Stimulated activated CD4-positive, alpha-beta T cell treated with anti-CD3 and anti-CD28 coated beads, Interleukin-2, amount 100 ng/mL, for 4 hours (primary cell): ENCODE measurements at regions not wholly inside any gene's neighbourhood (a gene's known extent, or its start where the extent isn't known, plus 50 kb on each side); places are given as distances from the start of the nearest gene placed in this dataset.

Experiments
- DNase-seq: peaks from one replicate; pipeline ENCODE4 v3.0.0-alpha.2; 2020; ENCODE audit warnings: low read depth

GRCh38 chr14:81669308-81669707 lies 135.7 kb upstream of the SEL1L start:
- no peak for DNase-seq

- no peak for DNase-seq
Observed at GRCh38 chr14:81673930-81674329, 140.3 kb upstream of the SEL1L start.

DNA sequence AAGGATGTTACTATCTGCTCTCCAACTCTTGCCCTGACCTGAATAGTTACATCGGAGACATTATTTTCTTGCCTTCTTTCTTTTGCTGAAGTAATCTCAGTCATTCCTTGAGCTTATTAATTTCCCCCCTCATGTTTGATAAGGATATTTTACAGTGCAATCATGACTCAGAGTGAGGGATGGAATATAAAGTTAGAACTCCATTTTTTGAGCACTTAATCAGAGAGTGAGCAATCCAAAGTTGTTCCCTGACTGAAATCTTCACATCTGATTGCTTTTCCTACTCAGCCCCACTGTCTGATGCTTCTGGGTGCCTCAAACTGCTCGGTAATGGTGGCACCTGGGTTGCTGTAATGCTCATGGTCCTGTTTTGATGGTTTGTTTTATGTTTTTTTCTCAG lies 142.7 kb upstream of the SEL1L start:
- no peak for DNase-seq

DNA sequence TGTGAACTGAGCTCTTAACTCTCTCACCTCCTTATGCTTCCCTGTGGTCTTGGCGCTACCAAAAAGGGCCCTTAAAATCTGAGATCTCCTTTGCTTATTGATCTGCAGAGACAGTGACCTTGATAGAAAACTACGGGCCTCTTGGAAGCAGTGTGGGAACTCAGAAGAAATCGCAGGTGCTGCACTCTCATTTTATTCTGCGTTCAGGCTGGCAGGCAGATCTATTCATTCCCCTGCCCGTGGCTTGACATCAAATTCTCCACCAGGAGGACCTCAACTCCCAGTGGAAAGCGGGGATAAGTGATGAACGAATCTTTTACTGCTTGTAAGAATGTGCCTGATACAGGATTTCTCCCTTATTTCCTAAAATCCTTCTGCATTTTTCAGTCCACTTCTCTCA lies 143.2 kb upstream of the SEL1L start:
- no peak for DNase-seq

DNA sequence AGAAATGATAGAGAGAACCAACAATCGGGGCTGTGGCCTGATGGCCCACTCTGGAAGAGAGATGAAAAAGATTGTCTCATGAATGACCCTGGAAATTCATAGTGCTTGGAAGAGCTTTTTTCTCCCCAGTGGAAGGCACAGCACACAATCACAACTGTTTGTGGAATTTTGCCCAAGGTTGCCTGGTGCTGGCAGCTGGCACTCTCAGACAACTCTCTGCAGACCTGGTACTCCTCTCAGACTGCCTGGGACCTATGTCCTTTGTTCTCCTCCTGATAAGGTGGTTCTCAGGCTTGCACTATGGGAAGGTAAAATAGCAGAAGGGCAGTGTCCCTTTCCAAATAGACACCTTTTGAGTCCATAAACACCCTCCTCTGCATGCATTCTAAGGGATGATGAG lies 144.1 kb upstream of the SEL1L start:
- DNase-seq, result no peak

DNA sequence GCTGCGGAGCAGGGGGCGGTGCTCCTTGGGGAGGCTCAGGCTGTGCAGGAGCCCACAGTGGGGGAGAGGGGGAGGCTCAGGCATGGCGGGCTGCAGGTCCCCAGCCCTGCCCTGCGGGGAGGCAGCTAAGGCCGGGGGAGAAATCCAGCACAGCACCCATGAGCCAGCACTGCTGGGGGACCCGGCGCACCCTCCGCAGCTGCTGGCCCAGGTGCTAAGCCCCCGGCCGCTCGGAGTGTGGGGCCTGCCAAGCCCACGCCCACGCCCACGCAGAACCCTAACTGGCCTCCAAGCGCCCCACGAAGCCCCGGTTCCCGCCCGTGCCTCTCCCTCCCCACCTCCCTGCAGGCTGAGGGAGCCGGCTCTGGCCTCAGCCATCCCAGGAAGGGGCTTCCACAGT lies 145.6 kb upstream of the SEL1L start:
- no peak for DNase-seq

DNA sequence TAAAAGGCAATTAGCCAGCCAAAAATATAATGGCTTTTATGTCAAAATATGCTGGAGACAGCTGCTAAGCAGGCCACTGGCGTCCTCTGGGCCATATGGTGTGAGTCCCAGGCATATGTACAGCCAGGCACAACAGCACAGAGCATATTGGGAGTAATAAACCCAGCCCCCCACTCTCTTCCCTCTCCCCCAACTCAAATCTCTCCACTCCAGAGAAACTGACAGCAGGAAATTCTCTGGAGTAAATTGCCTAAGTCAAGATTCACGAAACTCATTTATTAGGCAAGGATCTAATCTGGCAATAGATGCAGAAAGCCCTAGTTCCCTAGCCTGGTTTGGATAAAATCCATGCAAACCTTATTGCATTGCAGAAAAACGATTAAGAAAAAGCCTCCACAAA lies 147.9 kb upstream of the SEL1L start:
- DNase-seq, result no peak

GRCh38 chr14:81682134-81682533 lies 148.5 kb upstream of the SEL1L start:
- no peak for DNase-seq

DNA sequence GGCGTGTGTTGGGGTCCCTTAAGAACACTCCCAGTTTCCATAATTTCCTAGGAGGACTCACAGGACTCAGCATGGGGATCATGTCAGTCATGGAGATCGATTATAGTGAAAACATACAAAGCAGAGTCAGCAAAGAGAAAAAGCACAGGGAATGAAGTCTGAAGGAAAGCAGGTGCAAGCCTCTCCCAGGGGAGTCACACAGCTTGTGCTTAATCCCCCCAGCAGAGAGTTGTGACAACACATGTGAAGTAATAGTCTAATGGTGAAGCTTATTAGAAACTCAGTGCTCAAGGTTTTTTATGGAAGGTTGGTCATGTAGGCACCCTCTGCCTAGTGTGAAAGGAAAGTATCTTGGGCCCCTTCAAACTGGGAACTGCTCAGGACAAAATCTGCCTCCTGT lies 149.0 kb upstream of the SEL1L start:
- no peak for DNase-seq

DNA sequence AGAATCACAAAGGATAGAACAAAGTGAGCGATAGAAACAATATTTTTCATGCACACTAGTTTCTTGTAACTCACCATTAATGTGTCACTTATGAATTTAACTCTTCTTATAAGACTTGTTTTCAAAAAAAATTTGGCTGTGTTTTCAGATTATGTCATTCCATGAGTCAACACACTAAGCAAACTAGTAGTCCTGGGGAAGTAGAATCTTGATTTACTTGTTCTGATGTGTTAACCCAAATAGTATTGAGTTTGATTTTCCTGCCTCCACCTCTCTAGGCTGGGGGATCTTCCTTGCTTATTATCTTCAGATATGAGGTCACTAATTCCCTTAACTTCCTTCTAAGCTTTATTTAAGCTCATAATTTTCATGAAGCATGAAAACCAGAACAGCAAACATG lies 151.0 kb upstream of the SEL1L start:
- DNase-seq, result no peak

- DNase-seq, result no peak
Observed at GRCh38 chr14:81686512-81686911, 152.9 kb upstream of the SEL1L start.

DNA sequence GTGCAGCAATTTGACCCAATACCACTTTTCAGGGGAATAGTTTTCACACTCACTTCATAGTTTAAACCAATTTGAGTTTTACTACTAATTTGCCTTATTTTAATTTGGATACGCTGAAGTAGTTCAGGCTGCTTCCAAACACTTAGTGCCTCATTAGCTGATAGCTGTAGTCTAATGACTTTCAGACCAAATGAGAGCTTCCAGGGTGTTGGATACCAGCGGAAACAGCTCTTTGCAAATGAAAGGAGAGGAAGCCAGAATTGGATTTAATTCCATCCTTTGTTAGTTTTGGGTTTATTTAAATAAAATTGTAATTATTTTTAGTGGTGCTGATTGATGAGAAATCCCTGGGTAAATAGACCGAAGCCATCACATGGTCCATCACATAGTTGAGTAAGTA lies 158.3 kb upstream of the SEL1L start:
- no peak for DNase-seq

DNA sequence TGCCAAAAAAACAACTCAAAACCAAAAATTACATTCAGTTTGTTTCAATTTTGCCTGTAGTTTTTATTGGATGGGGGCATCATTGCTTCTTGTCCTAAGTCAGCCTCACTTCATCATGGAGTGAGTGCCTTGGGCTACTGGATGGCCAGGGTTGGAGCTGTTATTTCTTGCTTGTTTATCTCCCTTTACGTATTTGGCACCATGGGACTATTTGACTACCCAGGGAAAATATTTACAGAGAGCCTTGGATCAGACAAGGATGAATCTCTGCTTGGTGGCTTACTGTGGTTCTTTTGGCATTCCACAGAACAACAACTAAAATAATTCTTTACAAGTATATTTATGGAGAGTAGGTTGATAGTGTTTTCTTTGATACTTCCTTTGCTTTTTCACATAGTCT lies 160.8 kb upstream of the SEL1L start:
- no peak for DNase-seq

DNA sequence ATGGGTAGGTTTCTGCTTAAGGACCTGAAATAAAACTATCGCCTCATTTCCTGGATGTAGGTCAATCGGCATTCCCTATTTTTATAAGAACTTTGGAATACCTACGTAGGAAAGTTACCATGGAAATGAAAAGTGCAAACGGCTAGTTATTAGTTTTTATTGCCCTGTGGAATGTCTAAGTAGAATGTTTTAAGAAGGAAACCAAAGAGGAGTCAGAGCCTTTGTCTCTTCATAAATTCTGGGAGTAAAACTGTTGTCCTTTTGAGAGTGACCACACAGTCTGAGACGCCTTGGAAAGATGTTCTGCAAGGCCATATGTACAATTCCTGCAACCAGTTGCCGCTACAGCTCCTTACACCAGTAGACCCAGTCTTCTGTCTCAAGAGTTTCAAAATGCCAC lies 176.0 kb upstream of the SEL1L start:
- DNase-seq, result no peak

DNA sequence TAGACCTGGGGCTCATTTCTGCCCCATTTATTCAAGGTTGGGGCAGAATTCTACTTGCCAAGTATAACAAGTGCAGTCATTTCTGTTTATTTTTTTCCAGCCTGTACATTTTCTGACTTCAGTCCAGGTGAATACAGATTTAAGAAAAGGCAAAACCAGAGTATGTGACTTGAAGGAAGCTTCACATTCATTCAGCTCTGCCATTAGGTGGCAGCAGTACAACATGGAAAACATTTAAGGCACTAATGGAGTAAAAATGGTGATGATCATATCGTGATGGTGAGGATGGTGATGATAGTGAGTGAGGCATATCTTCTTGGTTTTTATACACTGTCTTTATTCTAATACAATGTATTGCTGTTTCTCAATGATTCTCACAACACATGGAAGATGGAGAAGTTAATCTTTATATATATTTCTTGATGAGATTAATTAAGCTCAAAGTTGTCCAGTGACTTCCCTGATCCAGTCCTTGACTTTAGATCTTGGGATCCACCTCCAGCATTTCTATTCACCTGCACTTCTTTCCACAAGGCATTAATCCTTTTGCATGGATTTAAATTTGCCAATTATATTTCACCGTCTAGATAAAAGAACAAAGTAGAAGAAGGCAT lies 176.7 kb upstream of the SEL1L start:
- DNase-seq, result no peak

- no peak for DNase-seq
Observed at GRCh38 chr14:81715731-81716130, 182.1 kb upstream of the SEL1L start.

- no peak for DNase-seq
Observed at GRCh38 chr14:81716953-81717352, 183.3 kb upstream of the SEL1L start.

- DNase-seq, result no peak
Observed at GRCh38 chr14:81723956-81724355, 190.3 kb upstream of the SEL1L start.

DNA sequence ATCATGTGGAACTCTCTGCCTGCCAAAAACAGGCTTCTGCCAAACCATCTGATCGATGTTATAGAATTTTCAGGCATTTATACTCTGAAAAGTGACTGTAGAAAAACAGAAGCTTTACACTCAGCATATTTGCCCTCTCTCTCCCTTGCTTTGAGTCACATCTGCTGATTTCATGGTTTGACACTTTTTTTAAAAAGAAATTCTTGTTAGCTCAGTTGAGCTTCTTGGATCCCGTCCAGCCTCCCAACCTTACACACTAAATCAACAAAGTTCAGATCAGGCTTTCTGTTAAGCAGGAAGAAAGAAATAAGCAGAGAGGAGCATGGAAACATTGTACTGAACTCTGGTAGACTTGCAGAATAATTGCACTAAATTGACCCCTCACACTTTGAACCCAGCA lies 193.6 kb upstream of the SEL1L start:
- no peak for DNase-seq

DNA sequence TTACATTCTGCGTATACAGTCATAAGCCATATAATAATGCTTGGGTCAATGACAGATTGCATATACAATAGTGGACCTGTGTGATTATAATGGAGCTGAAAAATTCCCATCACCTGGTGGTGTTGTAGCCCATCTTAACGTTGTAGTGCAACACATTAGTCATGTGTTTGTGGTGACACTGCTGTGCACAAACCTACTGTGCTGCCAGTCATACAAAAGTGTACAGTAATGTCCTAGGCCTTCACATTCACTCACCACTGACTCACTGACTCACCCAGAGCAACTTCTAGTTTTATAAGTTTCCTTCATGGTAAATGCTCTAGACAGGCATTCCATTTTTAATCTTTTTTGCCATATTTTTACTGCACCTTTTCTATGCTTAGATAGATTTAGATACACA lies 194.8 kb upstream of the SEL1L start:
- no peak for DNase-seq

GRCh38 chr14:81729622-81730021 lies 196.0 kb upstream of the SEL1L start:
- no peak for DNase-seq

- DNase-seq, result no peak
Observed at GRCh38 chr14:81737938-81738337, 204.3 kb upstream of the SEL1L start.

DNA sequence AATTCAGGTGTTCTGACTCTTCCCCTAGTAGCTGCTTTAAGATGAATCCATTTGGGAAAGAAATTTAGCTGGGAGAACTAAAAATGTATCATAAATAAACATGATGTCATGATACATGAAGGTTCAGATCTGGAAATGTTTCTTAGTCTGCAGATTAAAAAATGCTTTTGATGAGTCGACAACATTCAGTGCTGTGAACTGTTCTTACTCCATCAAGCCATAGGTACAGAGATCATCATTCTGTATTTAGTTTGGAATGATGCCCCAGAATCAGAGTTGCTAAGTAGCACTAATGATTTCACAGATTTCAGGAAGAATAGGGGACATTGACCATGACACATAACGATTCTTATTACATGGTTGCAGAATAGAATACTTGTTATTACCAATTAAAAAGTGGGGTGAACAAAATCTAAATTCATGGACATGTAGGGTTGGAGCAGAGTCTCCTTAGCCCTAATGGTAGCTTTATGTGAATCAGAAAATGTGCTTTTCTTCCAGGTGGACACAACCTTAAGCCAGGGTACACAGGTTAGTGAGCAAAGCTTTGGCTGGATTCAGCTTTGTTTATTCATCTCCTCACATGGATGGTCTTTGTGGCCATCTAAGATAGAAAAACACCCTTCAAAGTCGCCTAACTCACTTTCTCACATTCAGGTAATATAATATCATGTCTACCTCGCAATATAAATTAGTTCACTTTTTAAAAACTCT lies 205.4 kb upstream of the SEL1L start:
- DNase-seq, result no peak

GRCh38 chr14:81743605-81744004 lies 210.0 kb upstream of the SEL1L start:
- DNase-seq, result no peak
